HUES6 (cell line): ENCODE measurements at regions not wholly inside any gene's neighbourhood (a gene's known extent, or its start where the extent isn't known, plus 50 kb on each side); places are given as distances from the start of the nearest gene placed in this dataset.

Experiments
- H3K27ac ChIP-seq: 2 replicates; pipeline ENCODE4 v1.7.0; 2013; ENCODE audit warnings: low read depth, mild to moderate bottlenecking, low read length, inconsistent platforms
- H3K27me3 ChIP-seq: 2 replicates; pipeline ENCODE4 v1.6.1; 2013; ENCODE audit warnings: low read length; ENCODE audit not compliant: control insufficient read depth, insufficient read depth
- H3K36me3 ChIP-seq: 2 replicates; pipeline ENCODE4 v1.6.1; 2013; ENCODE audit warnings: low read length; ENCODE audit not compliant: control insufficient read depth, insufficient read depth
- H3K4me1 ChIP-seq: 2 replicates; pipeline ENCODE4 v1.6.1; 2013; ENCODE audit warnings: low read length; ENCODE audit not compliant: control insufficient read depth, insufficient read depth
- H3K4me3 ChIP-seq: 2 replicates; pipeline ENCODE4 v1.5.1; 2013; ENCODE audit warnings: low read depth, low read length
- H3K9ac ChIP-seq: one replicate; pipeline ENCODE4 v1.6.1; 2013; ENCODE audit warnings: mild to moderate bottlenecking, low read length
- H3K9me3 ChIP-seq: 2 replicates; pipeline ENCODE4 v1.6.1; 2013; ENCODE audit warnings: low read depth, low read length; ENCODE audit not compliant: control insufficient read depth, insufficient read depth

DNA sequence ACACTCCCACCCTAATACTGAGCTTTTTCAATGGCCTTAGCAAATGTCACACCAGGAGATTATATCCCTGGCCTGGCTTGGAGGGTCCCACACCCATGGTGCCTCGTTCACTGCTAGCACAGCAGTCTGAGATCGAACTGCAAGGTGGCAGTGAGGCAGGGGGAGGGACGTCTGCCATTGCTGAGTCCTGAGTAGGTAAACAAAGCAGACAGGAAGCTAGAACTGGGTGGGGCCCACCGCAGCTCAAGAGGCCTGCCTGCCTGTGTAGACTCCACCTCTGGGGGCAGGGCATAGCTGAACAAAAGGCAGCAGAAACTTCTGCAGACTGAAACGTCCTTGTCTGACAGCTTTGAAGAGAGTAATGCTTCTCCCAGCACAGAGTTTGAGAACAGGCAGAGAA is 338.9 kb upstream of the MBL2 start:
- H3K4me1 ChIP-seq, result no peaks in the 10 kb centered on the region
- H3K27me3 ChIP-seq, result no peaks in the 10 kb centered on the region
- no peak overlapping the region for H3K9ac ChIP-seq
- H3K9me3 ChIP-seq, result peaks cover 15% of the 10 kb centered on the region; the same call in 1 of the 2 replicates
- H3K4me3 ChIP-seq, result no peak overlapping the region
- H3K27ac ChIP-seq, result no peak overlapping the region
- H3K36me3 ChIP-seq, result no peaks in the 10 kb centered on the region

DNA sequence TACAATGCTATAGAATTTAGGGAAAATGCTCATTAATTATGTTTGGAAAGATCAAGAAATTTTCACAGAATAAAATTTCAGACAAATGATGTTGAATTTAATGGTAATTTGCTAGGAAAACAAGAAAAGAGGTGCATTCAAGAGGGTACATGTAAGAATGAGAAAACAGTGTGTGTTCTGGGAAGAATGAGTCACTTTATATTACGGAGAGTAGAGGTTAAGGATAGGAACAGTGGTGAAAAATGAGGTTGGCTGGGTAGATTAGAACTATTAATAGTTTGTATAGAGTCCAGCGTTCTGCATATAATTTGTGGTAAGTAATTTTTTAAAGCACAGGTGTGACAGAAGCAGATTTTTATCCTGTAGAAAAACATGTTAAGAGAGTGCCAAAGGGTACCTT is 336.7 kb upstream of the MBL2 start:
- Histone ChIP-seq H3K36me3 (no peaks in the 10 kb centered on the region), H3K4me3 (no peak overlapping the region), H3K4me1 (no peaks in the 10 kb centered on the region), H3K9me3 (0 out of 2 replicates have a peak, but pooled peaks cover 12% of the 10 kb centered on the region), H3K27ac (no peak overlapping the region), H3K27me3 (no peaks in the 10 kb centered on the region), H3K9ac (no peak overlapping the region)

DNA sequence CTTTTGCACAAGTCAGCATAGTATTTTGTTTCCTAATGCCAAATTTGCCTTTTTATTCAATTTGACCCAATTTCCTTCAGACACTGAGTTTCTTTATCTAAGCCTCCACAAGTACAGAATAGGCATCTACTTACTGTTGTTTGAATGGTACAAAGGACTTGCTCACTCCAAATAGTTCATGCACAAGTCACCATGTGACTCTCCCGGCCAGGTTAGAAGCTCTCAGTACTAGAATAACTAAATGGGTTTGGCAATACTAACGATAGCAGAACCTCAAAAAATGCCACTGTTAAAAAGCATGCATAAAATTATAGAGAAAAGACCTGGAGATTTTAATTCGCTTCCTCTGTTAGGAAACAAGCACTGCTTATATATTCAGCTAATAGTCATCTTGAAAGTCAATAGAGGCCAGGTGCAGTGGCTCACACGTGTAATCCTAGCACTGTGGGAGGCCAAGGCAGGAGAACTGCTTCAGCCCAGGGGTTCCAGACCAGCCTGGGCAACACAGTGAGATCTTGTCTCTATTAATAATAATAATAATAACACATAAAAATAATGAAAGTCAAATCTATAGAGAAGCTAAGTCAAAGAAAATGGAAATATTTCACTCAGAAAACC is 335.8 kb upstream of the MBL2 start:
- H3K27me3 ChIP-seq, result no peaks in the 10 kb centered on the region
- no peak overlapping the region for H3K27ac ChIP-seq
- no peak overlapping the region for H3K9ac ChIP-seq
- no peaks in the 10 kb centered on the region for H3K4me1 ChIP-seq
- H3K4me3 ChIP-seq, result no peak overlapping the region
- no peaks in the 10 kb centered on the region for H3K36me3 ChIP-seq
- peaks cover 19% of the 10 kb centered on the region; the same call in 1 of the 2 replicates for H3K9me3 ChIP-seq

DNA sequence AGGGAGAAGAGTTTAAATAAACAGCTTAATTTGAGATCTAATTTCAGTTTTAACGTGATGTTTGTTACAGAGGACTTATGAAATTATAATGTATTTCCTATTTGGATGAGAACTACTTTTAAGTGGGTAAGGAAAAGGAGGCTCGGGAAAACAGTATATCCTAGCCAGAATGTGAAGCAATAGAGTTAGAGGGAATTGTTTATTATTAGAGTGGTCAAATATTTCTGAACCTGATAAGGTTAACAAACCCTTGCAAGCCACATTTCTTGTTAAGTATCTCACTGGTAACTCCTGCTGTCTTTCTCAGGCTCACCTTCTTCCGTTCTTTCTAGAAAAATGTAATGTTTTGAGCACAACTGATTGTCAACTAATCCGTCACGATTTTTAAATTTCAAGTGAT is 335.1 kb upstream of the MBL2 start:
- Histone ChIP-seq H3K9ac (no peak overlapping the region), H3K9me3 (peaks cover 20% of the 10 kb centered on the region; the same call in 1 of the 2 replicates), H3K27ac (no peak overlapping the region), H3K27me3 (no peaks in the 10 kb centered on the region), H3K36me3 (no peaks in the 10 kb centered on the region), H3K4me1 (no peaks in the 10 kb centered on the region), H3K4me3 (no peak overlapping the region)

DNA sequence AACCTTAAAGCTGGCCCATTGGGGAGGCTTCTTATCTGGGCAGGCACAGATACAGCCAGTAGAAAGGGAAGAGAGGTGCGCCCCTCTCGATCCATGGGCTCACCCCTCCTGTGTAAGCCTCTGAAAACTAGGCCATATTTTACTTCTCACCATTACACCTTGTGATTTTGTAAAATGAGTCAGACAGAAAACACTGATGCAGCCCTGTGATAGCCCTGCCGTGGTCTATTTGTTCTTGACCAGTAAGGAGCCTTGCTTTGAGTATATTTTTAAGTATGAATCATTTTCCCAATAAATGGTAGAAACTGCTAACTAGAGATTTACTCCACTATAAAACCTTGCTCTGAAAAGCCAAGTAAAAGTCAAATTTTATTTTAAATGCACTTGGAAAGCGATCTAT is 329.8 kb upstream of the MBL2 start:
- Histone ChIP-seq H3K4me1 (no peaks in the 10 kb centered on the region), H3K27me3 (no peaks in the 10 kb centered on the region), H3K27ac (no peak overlapping the region), H3K9me3 (peaks cover 18% of the 10 kb centered on the region), H3K36me3 (no peaks in the 10 kb centered on the region), H3K9ac (no peak overlapping the region), H3K4me3 (no peak overlapping the region)

DNA sequence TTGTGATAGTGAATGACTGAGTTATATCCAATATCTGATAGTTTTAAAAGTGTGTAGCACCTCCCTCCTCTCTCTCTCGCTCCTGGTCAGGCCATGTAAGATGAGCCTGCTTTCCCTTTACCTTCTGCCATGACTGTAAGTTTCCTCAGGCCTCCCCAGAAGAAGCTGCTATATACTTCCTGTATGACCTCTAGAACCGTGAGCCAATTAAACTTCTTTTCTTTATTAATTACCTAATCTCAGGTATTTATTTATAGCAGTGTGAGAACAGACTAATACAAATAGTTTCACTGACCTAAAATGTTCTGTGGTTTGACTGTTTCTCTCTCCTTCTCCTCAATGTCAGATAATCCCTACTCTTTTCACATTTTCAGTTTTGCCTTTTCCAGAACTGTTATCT is 321.3 kb upstream of the MBL2 start:
- no peak overlapping the region for H3K27ac ChIP-seq
- no peaks in the 10 kb centered on the region for H3K36me3 ChIP-seq
- no peaks in the 10 kb centered on the region for H3K4me1 ChIP-seq
- H3K9me3 ChIP-seq, result peaks cover 11% of the 10 kb centered on the region
- H3K9ac ChIP-seq, result no peak overlapping the region
- H3K4me3 ChIP-seq, result no peak overlapping the region
- H3K27me3 ChIP-seq, result no peaks in the 10 kb centered on the region

DNA sequence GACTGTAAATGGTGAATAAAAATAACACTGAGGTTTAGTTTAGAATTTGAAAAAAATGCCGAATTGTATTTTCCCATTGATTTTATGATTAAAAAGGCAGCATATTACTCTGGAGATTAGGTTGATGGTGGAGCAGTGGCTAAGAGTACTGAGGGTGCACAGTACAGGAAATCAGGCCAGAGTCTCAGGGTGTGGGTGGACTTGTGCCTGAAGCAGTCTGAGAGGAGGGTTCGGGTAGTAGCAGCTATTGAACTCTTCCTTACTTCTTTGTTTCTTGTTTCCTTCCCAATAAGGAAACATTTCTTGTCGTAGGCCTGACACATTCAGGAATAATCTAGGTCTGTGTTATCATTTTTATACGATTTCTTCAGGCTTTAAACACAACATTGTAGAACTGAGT is 319.0 kb upstream of the MBL2 start:
- H3K36me3 ChIP-seq, result no peaks in the 10 kb centered on the region
- no peak overlapping the region for H3K4me3 ChIP-seq
- no peak overlapping the region for H3K27ac ChIP-seq
- no peaks in the 10 kb centered on the region for H3K27me3 ChIP-seq
- H3K9ac ChIP-seq, result no peak overlapping the region
- peaks cover 2% of the 10 kb centered on the region; the same call in 1 of the 2 replicates for H3K9me3 ChIP-seq
- H3K4me1 ChIP-seq, result no peaks in the 10 kb centered on the region

DNA sequence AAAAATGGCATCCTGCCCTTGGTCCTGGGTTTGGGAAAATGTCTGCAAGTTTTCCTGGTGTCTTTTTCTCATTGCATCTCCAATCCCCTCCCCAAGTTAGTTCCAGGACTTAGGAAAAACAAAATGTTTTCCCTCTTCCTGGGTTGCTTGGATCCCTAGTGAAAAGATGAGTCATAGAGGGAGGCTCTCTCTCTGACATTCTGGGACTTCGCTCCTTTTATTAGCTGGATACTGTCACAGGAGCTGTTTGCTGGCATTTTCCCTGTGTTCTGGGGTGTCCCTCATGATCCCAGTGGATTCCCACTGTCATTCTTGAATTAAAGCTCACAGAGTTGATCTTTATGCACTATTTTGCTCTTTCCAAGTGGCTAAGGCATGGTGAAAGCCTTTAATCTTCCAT is 316.4 kb upstream of the MBL2 start:
- peaks cover 2% of the 10 kb centered on the region for H3K9me3 ChIP-seq
- no peaks in the 10 kb centered on the region for H3K36me3 ChIP-seq
- H3K4me3 ChIP-seq, result no peak overlapping the region
- H3K9ac ChIP-seq, result no peak overlapping the region
- no peak overlapping the region for H3K27ac ChIP-seq
- no peaks in the 10 kb centered on the region for H3K4me1 ChIP-seq
- no peaks in the 10 kb centered on the region for H3K27me3 ChIP-seq

DNA sequence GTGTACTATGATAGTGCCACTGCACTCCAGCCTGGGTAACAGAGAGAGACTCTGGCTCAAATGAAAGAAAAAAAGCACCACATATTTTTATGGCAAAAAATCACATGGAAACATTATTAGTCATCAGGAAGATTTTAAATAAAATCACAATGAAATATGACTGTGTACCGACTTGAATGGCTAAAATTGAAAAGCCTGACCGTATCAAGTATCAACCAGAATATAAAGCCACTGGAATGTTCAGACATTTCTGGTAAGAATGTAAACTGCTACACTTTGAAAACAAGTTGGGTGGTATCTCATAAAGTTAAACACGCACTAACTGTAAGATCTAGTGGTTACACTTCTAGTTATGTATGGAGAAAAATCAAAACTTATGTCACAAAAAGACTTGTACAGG is 306.7 kb upstream of the MBL2 start:
- no peaks in the 10 kb centered on the region for H3K27me3 ChIP-seq
- H3K4me1 ChIP-seq, result no peaks in the 10 kb centered on the region
- H3K27ac ChIP-seq, result no peak overlapping the region
- no peaks in the 10 kb centered on the region for H3K36me3 ChIP-seq
- no peaks in the 10 kb centered on the region for H3K9me3 ChIP-seq
- no peak overlapping the region for H3K4me3 ChIP-seq
- H3K9ac ChIP-seq, result no peak overlapping the region

DNA sequence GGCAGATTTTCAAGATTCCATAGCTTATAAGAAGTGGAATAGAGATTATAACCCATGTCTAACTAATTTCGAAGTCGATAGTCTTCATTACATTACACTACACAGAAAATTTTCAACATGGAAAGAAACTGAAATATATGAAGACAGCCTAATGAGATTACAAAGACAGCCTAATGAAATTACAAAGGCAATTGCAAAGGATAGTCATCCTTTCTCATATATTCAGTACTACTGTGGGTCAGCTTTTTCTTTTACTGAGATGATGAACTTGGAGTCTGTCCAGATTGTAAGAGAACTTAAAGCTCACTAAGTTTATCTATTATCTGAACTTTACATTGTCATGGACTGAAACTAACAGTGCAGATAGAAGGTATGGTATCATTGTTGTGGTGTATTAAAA is 304.4 kb upstream of the MBL2 start:
- no peaks in the 10 kb centered on the region for H3K4me1 ChIP-seq

DNA sequence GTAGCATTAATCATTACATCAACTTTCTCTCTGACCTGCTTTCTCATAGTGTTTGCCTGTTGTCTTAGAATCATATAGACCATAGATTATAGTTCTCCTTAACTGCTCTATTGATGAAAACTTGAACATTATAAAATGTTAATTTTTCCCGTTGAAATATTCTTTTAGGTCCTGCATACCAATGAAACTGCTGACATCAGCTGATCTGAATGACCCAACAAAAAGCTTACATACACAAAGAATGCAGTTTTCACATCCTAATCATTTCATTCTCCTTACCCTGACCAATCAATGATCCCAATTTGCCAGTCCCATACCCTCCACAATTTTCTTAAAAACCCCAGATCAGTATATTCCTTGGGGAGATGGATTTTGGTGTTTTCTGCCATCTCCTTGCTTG is 302.9 kb upstream of the MBL2 start:
- Histone ChIP-seq H3K36me3 (no peaks in the 10 kb centered on the region), H3K4me1 (no peaks in the 10 kb centered on the region), H3K27me3 (no peaks in the 10 kb centered on the region), H3K27ac (no peak overlapping the region), H3K4me3 (no peak overlapping the region), H3K9me3 (no peaks in the 10 kb centered on the region), H3K9ac (no peak overlapping the region)

More for the DNA sequence above, 304.4 kb upstream of the MBL2 start:
- no peaks in the 10 kb centered on the region for H3K27me3 ChIP-seq
- no peaks in the 10 kb centered on the region for H3K9me3 ChIP-seq
- no peak overlapping the region for H3K9ac ChIP-seq
- H3K36me3 ChIP-seq, result no peaks in the 10 kb centered on the region
- H3K27ac ChIP-seq, result no peak overlapping the region
- H3K4me3 ChIP-seq, result no peak overlapping the region

DNA sequence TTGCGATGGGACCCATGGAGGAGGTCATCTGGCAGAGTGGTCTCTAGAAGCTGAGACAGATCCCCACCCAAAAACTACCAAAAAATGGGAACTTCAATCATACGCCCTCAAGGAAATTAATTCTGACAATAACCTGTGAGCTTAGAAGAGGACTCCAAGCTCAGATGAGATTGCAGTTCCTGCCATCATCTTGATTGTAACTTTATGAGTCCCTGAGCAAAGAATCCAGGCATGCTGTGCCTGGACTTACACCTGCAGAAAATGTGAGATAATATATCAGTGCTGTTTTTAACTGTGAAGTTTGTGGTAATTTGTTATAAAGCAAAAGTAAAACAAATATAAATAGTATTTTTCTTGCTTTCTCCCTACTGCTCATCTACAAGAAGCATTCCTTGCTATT is 299.6 kb upstream of the MBL2 start:
- Histone ChIP-seq H3K27me3 (no peaks in the 10 kb centered on the region), H3K9ac (no peak overlapping the region), H3K4me1 (no peaks in the 10 kb centered on the region), H3K9me3 (no peaks in the 10 kb centered on the region), H3K27ac (no peak overlapping the region), H3K4me3 (no peak overlapping the region), H3K36me3 (no peaks in the 10 kb centered on the region)
